HG03196 (cell line): ENCODE measurements at regions not wholly inside any gene's neighbourhood (a gene's known extent, or its start where the extent isn't known, plus 50 kb on each side); places are given as distances from the start of the nearest gene placed in this dataset.
"Not testable (repeated sequence)": the region's sequence is repeated elsewhere in the genome, so short reads cannot be mapped to it uniquely, and the experiment has no call there.

Source experiments
- ATAC-seq: cut with Tn5 transposase; IDR thresholded peaks from one replicate; pipeline ENCODE4 v1.9.1; 2021; ENCODE audit not compliant: unreplicated experiment

DNA sequence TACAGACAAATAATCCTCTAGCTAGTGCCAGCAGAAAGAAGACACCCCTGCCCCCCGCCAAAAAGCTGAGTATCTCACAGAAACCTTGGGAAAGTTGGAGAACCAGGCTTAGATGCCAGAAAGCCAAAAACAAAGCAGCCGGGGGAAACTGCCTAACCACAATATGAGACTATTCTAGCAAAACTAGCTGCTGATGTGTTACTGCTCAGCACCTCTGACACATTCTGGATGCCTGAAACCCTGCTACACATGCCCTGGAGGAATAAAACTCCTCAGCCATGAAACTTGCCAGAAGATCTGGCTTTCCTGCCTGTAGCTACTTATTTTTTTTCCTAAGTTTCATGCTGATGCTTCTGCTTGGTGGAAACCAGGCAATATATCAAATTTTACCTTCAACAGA, 122.7 kb upstream of the GCFC2 start:
- ATAC-seq, result no peak

DNA sequence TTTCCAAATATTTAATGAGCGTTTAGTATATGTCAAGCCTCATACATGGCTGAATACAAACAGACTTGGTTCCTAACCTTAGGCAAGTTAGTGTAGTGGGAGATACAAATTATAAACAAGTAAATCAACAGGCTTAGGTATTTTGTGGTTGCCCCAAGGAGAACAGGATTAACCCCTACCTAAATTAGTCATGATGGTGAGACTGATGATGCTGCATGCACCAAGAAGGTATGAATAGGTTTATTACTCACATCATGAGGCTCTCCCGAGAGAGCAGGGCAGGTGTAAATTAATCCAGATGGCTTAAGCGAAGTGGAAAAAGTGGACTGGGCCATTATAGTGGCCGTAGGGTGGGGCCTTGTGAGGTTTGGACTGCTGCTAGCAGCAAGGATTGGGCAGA, 118.1 kb upstream of the GCFC2 start:
- no peak for ATAC-seq

DNA sequence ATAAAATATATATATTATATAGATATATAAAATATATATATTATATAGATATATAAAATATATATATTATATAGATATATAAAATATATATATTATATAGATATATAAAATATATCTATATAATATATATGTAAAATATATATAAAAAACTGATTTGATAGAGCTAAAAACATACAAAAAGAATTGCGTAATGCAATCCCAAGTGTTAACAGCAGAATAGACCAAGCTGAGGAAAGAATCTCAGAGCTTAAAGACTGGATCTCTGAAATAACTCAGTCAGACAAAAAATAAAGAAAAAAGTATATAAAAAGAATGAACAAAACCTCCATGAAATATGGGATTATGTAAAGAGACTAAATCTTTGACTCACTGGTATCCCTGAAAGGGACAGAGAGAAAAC, 112.8 kb upstream of the GCFC2 start:
- not testable (repeated sequence) for ATAC-seq

DNA sequence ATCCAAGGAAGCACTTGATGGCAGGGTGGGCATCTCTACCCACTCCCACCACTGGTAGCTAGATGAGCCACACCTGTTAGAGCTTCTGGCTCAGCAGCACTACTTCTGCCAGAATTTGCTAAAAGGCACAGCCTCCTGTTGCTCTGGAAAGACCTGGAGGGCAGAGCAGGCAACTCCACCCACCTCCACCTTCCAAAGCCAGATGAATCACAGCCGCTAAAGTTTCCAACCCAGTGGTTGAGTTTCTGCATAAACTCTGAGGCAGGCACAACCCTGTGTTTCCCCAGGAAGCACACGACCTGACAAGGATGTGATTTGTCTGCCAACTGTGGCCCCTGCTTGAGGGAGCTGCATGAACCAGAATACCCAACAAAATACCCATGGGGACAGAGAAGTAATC, 111.6 kb upstream of the GCFC2 start:
- ATAC-seq, result no peak

DNA sequence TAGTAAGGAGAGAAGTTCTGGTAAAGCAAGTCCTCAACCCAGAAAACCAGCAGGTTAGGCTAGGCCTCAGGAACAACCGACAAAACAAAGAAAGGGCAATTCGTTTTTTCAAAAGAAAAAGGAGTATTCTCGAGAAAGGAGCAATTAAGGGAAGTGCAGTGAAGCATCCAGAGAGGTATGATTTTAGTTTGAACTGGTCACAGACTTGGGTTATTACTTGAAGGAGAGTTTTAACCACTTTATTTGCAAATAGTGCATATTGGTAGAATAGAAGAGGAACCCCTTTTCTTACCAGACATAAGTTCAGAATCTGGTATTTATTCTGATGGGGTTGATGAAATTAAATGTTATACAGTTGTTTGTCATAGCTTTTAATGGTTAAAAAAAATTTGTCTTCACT, 110.0 kb upstream of the GCFC2 start:
- no peak for ATAC-seq

DNA sequence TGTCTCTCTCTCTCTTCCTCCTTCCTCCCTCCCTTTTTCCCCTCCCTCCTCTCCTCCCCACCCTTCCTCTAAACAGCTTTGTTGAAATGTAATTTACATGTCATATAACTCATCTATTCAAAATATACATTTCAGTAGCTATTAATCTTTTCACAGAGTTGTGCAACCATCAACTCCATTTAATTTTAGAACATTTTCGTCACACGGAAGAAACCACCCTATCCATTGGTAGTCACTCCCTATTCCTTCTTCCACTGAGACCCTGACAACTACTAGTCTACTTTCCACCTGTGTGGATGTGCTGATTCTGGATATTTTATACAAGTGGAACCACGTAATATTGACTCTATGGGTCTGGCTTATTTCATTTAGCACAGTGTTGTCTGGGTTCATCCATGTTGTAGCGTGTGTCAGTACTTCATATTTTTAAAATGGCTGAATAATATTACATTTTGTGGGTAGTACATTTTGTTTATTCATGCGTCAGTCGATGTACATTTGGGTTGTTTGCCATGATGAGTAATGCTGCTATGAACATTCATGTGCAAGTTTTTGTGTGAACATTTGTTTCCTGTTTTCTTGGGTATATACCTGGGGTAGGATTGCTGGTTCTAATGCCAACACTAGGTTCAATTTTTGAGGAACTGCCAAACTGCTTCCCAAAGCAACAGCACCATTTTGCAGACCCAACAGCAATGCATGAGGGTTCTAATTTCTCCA, 100.1 kb upstream of the GCFC2 start:
- ATAC-seq, result no peak

DNA sequence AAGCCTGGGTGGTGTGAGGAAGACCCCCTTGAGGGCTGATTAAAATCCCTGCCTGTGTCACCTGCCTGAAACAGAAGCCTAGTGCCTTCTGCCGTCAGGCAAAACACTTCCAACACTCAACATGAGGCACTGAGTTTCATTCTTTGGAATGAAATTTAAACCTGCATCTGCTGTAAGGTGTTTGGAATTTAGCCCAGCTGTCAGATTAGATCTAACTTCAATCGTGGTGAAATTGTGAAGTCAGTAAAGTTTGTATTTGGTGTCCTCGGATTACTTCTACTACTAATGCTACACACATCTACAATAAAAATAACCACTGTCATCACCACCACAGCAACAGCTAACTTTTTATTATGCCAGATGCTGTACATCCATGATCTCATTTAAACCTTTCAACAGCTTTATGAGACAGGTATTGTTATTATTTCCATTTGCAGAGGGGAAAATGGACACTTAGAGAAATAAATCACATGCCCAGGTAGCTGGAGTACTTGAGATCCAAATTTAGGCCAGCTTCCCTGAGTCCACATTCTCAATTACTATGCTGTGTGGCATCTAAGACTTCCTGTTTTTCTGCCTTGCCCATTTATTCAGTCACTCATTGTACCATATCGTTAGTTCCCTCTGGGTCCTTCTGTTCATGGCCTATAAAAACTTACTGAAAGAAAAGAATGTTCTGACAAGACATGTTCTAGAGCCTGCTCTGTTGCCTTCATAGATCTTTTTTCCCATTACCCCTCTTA, 98.2 kb upstream of the GCFC2 start:
- ATAC-seq, result no peak

DNA sequence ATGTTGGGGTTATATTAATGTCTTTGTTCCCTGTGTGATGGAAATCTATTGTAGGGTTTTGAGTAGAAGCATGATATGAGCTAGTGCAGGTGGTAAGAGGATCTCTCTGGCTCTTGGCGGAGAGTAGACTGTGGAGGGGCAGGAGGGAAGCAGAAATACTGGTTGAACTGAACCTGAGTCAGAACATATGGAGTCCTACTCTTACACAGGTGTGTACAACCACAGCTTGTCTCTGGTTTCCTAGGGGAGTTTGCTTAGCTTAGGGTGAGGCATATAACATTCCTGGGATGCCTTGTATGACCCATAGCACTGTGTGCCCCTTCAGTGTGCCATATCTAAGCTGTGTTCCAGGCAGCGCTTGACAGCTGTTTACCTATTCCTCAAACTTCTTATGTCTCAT, 97.3 kb upstream of the GCFC2 start:
- no peak for ATAC-seq

DNA sequence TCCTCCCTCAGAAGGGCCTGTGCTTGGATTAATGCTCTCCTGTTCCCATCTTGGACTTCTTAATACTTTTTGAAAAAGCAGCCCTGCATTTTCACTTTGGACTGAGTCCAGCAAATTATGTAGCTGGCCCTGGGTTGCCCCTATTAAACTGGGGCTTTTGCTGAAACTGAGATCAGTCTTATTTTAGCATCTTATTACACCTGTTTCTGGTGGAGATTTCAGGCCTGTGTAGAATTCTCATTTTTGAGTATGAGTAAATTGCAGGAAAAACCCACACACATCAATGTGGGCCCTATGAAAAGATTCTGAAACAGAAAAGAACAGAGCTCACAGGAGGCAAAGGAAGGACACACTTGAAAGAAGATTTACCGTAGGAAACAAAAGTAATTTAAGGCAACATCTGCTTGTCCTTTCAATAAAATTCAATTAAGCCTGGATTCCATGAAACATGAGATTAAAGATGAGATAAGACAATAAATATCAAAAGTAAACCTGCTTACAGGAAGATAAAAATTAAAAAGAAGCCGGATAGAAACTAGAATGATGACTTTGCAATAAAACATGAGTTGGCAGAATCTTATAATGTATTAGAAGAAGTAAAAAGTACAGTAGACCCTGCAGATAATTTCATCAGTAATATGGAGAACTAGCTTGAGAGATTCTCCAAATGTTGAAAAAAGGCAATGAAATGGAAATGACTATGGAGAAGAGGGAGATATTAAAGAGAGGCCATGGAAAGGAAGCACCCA, 90.7 kb upstream of the GCFC2 start:
- no peak for ATAC-seq

DNA sequence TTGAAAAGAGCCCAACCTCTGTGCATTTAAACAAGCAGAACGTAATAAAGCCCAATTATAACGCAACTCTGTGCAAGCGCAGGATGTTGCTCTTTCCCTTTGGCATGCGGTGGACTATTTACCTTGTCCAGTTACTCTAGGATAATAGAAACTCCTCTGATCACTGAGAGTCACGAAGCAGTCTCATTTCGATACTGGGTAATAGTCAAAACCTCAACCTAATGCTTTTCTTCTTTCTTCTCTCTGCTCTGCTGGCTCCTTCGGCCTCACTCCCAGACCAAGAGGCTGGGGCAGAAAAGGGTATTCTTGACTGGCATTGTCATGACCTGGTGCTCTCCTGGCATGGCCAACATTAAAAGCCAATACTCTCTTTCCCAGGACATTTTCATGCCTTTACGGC, 89.7 kb upstream of the GCFC2 start:
- ATAC-seq, result peak; percentile 65

DNA sequence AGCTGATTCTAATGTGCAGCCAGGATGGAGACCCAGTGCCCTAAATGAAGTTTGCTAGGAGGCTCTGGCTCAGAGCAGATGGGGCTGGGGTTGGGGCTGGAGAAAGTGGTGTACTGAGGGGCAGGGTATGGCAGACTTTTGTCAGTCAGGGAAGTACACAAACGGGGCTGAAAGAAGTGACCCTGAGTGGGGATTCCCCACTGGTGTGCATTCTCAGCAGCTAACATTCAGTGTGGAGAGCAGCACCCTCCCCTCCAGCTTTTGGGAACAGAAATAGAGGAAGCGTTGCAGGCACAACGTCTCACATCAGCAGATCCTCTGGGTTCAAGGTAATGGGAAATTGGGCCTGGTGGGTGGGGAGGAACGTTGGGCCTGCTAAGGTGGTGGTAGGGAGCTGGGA, 89.1 kb upstream of the GCFC2 start:
- peak; percentile 34 for ATAC-seq

DNA sequence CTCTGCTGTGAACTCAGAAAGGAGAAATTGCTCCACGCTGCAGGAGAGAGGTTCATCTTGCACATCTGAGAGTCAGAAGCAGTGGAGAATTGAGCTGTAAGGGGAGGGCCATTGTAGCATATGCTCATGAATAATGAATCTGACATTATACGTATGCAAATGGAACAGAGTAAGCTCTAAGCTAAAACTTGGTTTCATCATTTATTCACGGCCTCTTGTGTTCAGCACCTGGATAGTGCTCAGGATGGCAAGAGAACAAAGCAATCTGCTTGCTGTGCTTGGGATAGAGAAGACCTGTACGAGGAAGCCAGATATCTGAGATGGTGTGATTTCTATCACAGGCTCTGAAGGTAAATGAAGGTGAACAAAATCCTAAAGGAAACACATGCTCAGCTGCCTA, 87.9 kb upstream of the GCFC2 start:
- no peak for ATAC-seq

DNA sequence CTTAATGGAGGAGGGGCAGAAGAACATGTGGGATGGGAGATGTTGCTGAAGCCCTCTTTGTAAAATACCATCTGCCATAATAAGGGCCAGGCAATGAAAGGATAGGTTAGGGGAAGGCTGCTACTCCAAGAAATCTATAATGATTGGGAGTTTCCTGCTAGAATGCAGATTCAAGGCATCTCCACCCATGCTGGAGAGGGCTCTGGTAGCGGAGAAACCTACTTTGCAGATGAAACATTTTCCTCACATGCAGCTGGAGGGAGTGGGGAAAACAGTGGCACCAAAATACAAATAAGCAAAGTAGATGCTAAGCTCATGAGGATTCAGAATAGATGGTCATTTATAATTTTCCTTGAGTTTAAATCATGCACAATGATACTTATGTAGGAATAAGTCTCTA, 82.3 kb upstream of the GCFC2 start:
- ATAC-seq, result no peak

DNA sequence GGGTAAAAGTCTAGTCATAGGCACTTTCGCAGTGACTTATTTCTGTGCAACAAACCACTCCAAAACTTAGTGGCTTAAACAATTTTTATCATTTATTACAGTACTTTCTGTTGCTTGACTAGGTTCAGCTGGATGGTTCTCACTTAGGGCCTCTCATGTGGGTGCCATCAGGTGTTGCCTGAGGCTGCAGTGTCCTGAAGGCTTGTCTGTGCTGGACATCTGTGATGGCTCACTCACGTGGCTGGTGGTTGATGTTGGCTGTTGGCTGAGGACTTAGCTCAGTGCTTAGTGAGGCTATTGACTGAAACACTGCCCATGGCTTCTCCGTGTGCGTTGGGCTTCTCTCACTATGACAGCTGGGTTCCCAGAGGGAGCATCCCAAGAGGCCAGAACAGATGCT, 81.4 kb upstream of the GCFC2 start:
- ATAC-seq, result no peak

DNA sequence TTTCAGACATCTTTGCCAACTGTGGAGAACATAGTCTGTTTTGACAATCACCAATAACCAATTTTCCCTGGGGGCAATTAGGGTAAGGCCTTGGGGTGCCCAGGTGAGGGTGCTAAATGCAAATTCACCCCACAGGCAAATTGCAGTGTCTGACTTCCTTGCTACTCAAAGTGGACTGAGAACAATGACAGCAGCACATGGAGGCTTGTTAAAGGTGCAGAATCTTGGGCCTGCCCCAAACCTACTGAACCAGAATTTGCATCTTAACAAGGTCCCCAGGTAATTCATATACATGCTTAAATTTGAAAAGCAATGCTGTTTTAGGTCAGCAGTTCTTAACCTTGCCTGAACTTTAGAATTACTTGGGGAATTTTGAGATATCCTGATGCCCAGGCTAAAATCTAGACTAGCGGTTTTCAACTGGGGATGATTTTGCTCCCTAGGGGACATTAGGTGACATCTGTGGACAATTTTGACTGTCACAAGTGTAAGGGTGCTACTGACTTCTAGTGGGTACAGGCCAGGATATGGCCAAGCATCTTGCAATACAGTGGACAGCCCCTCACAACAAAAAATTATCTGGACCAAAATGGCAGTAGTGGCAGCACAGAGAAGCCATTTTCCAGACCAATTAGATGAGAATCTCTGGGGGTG, 80.2 kb upstream of the GCFC2 start:
- ATAC-seq, result no peak

DNA sequence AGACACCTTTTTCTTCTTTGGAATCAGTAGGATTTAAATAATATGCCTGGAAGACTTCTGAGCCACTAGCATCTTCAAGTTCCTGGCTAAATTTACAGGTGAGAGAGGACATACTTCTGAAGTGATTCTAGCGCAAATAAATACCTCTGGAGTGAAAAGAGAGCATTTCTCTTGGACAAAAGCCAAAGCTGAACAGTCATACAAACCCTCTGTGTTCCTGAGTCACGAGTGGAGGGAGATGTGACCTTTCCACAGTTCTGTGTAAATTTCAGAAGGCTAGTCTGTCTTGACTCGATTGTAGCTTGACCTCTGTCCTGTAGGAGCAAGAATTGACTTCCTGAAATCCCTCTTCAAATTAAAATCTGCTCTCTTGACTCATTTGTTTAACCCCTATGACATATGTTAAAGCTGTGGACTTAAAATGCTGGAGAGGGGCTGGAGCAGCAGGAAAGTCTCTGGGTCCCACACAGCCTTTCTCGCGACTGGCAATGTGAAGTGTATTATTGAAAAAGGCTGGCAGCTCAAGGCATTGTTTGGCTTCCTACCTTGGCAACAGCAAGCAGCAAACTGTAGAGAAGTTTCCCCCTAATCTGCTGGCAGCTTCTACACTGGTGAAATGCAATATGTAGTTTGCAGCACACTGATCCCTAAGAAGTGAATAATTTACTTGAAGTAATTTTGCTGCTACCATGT, 79.6 kb upstream of the GCFC2 start:
- ATAC-seq, result no peak

DNA sequence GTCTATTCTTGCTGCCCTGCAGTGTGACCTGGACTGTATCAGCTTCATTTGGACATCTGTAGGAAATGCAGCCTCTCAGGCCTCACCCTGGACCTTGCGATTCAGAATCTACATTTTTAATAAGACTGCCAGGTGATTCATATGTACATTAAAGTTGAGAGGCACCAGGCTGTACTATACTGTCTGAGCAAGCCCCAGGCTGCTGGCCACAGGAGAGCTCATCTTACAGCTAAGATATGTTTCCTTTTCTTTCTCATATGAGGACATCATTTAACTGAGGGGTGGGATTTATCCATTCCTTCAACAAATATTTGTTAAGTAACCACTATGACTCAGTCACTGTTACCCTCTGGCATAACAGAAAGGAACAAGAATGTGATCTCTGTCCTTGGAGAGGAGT, 78.2 kb upstream of the GCFC2 start:
- ATAC-seq, result no peak

DNA sequence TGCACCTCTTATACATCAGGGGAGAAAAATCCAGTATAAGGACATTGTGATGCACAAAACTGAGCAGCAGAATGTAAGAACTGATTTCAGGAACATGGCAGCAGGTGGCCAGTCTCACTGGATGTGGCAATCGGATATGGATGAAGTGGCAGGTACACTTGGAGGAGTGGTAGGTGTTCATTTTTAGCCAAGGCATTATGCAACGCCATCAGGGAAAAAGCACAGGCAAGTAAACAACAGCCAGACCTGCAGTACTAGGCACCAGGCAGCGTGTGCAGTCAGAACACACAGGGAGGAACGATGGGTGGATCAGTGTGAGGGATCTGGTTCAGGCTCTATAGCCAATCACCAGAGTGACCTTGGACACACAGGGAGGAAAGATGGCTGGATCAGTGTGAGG, 77.4 kb upstream of the GCFC2 start:
- no peak for ATAC-seq

DNA sequence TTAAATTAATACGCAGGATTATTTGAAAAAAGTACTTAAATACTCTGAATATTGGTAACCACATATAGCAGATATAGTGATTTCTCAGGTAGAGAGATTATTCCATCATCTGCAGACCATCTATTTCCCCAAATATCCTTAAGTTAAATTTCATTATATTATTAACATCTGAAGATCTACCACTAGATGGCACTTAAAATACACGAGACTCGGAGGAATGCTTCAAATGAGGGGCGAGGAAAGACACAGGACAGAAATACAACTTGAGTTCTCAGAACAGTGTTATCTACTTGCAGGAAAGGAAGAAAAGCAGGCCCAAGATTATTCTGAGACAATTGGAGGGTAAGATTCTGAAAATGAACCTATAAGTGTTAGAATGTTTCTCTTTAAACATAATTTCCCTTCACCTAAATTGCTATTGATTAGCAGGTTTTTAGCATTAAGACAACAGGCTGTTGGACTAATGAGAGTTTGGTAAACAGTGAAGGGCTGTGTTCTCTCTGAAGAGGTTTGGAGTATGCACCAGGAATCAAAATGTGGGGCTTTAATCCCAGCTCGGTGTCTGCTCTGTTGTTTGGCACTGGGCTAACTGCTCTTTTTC, 76.9 kb upstream of the GCFC2 start:
- no peak for ATAC-seq

DNA sequence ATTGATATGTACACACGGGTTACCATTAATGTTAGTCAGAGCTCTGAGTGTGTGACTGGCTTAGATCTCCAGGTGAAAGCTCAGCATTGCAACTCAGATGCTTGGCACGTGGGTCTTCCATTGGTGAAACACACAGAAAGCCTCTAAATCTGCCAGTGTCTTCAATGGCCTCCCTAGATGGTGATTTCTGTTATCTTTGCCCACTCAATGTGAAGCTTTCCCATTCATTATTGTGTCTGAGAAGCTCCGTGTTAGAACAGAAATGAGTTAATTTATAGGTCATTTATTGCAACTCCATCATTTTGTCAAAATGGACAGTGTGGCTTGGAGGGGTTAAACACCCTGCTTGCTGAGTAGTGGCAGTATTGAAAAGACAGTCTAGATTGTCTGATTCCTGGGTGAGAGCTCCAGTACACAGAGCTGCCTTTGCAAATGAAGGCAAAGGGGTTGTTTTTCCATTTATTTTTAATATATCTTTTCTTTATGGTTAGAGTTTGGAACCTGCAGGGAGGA, 64.7 kb upstream of the GCFC2 start:
- ATAC-seq, result no peak
